HG02588 (cell line): ENCODE measurements at regions not wholly inside any gene's neighbourhood (a gene's known extent, or its start where the extent isn't known, plus 50 kb on each side); places are given as distances from the start of the nearest gene placed in this dataset.

ENCODE experiments used
- ATAC-seq: cut with Tn5 transposase; IDR thresholded peaks from one replicate; pipeline ENCODE4 v1.9.1; 2021; ENCODE audit warnings: mild to moderate bottlenecking, moderate library complexity; ENCODE audit not compliant: unreplicated experiment

GRCh38 chr15:36498401-36498800, 81.0 kb upstream of the CDIN1 start:
- ATAC-seq = no peak

- no peak for ATAC-seq
Observed at GRCh38 chr15:36498916-36499315, 80.5 kb upstream of the CDIN1 start.

GRCh38 chr15:36499412-36500389, 79.7 kb upstream of the CDIN1 start:
- no peak for ATAC-seq

GRCh38 chr15:36501063-36501678, 78.3 kb upstream of the CDIN1 start:
- peak; percentile 76 for ATAC-seq

DNA sequence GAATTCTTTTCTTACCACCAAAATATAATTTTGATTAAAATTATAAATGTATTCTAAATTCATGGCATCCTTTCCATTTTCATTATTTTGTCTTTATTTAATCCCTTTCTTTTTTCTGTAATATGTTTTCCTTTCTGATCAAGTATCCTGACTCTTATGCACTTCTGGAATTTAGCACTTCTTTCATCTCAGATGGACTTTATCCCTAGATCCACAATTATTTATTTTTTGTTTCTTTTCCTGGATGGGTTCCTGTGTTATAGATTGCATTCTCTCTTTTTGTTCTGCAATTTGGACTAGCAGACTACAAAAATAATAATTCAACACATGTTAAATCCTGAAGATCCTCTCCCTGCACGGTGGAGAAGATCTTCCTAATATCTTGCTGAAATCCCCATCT, 76.9 kb upstream of the CDIN1 start:
- ATAC-seq = no peak

DNA sequence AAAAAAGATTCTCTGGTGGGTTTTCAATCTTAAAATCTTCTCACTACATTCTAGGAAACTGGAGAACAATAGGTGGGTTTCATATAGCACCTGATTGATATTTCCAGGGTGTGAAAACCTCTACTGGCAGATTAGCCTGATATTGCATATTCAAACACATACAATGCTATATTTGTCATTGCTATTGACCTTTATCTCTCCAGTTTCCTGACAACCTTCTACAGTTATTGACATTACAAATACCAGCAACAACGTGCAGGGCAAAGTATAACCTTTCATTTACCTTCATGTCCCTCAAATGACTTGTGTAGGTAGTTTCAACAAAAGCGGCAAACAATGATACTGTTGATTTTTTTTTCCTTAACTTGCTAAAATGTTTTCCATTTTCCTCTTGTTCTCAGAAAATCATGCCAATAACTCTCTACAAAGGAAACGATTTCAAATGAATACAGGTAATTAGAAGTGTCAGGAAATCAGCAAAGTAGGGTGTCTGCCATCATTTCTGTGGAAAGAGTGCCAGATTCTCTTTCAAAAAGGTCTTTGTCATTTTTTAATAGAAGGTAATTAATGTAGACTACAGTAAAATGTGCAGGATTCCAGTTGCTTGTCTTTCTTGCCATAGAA, 72.6 kb upstream of the CDIN1 start:
- ATAC-seq = no peak

GRCh38 chr15:36507458-36507857, 72.0 kb upstream of the CDIN1 start:
- ATAC-seq = no peak

- no peak for ATAC-seq
Observed at GRCh38 chr15:36511594-36511993, 67.8 kb upstream of the CDIN1 start.

GRCh38 chr15:36517758-36518157, 61.7 kb upstream of the CDIN1 start:
- no peak for ATAC-seq

- no peak for ATAC-seq
Observed at GRCh38 chr15:36519067-36519466, 60.4 kb upstream of the CDIN1 start.

GRCh38 chr15:36525430-36525829, 54.0 kb upstream of the CDIN1 start:
- no peak for ATAC-seq

- ATAC-seq = no peak
Observed at GRCh38 chr15:36527235-36528162, 51.9 kb upstream of the CDIN1 start.

GRCh38 chr15:36529296-36530011, 50.0 kb upstream of the CDIN1 start:
- peak; percentile 83 for ATAC-seq
